Spleen (tissue), 11 donors: ENCODE measurements at regions not wholly inside any gene's neighbourhood (a gene's known extent, or its start where the extent isn't known, plus 50 kb on each side); places are given as distances from the start of the nearest gene placed in this dataset.
A peak's percentile ranks its signal among the peaks of the same experiment; 100 is the strongest.
"Not testable (repeated sequence)": the region's sequence is repeated elsewhere in the genome, so short reads cannot be mapped to it uniquely, and the experiment has no call there.

Source experiments
- DNase-seq: peaks from one replicate; pipeline ENCODE4 v3.0.0-alpha.2; 2020
- H3K27ac ChIP-seq, 8 donors: fragments of 200-600 bp; sonication (generic) in 7 of 8; 1 replicate in 4 of 8; 2 replicates in 4 of 8; pipeline versions ENCODE4 v1.5.0 to v1.8.0; 2016 to 2021; ENCODE audit warnings: inconsistent platforms in 4 of 8, mild to moderate bottlenecking in 4 of 8, moderate library complexity in 1 of 8
- H3K27me3 ChIP-seq, 7 donors: fragments of 200-600 bp; sonication (generic) in 6 of 7; replicated peaks in 1 of 7; 1 replicate in 4 of 7; 2 replicates in 3 of 7; pipeline versions ENCODE4 v1.5.0 to v1.8.0; 2016 to 2021; ENCODE audit warnings: inconsistent platforms in 3 of 7, mild to moderate bottlenecking in 1 of 7
- H3K36me3 ChIP-seq, 6 donors: fragments of 200-600 bp; sonication (generic) in 5 of 6; 1 replicate in 4 of 6; 2 replicates in 2 of 6; pipeline versions ENCODE4 v1.5.0 to v1.8.0; 2016 to 2021; ENCODE audit warnings: inconsistent platforms in 2 of 6
- H3K4me1 ChIP-seq, 6 donors: fragments of 200-600 bp; sonication (generic) in 5 of 6; 1 replicate in 3 of 6; 2 replicates in 3 of 6; pipeline versions ENCODE4 v1.5.0 to v1.8.0; 2016 to 2021; ENCODE audit warnings: inconsistent platforms in 3 of 6
- H3K4me3 ChIP-seq, 8 donors: fragments of 200-600 bp; sonication (generic) in 7 of 8; 1 replicate in 4 of 8; 2 replicates in 4 of 8; pipeline versions ENCODE4 v1.5.0 to v1.8.0; 2016 to 2021; ENCODE audit warnings: inconsistent platforms in 4 of 8, mild to moderate bottlenecking in 4 of 8, moderate library complexity in 2 of 8
- H3K9me3 ChIP-seq, 8 donors: fragments of 200-600 bp; sonication (generic) in 7 of 8; 1 replicate in 4 of 8; 2 replicates in 4 of 8; pipeline versions ENCODE4 v1.5.0 to v1.8.0; 2016 to 2021; ENCODE audit warnings: inconsistent platforms in 4 of 8
- CTCF ChIP-seq, 11 experiments: fragments of 200-600 bp in 7 of 11; fragments of 450-650 bp in 4 of 11; sonication (generic) in 4 of 11; IDR thresholded peaks in 8 of 11; conservative IDR thresholded peaks in 3 of 11; 1 replicate in 7 of 11; 2 replicates in 4 of 11; pipeline versions ENCODE4 v1.4.0 to v1.8.0; 2016 to 2021; ENCODE audit warnings: antibody characterized with exemption in 11 of 11, inconsistent platforms in 4 of 11, mild to moderate bottlenecking in 1 of 11
- POLR2A ChIP-seq, 3 donors: fragments of 450-650 bp; IDR thresholded peaks; one replicate each; pipeline ENCODE4 v1.5.1; 2017; ENCODE audit warnings: antibody characterized with exemption in 3 of 3, mild to moderate bottlenecking in 1 of 3
- POLR2AphosphoS5 ChIP-seq, 3 donors: sonication (generic); formaldehyde crosslinking; IDR thresholded peaks; one replicate each; pipeline ENCODE4 v1.5.1; 2017; ENCODE audit warnings: antibody characterized with exemption in 3 of 3
- WGBS, 5 donors: extraction: QIAGEN DNeasy Blood & Tissue Kit in 3 of 5; methylation state at CpG; one replicate each; pipeline versions ENCODE4 v1.1.5 to v1.1.7; 2013 to 2018; 5-methylcytosine and 5-hydroxymethylcytosine counted together
- intact Hi-C: fragments of 100-400 bp; cut with DNase I; formaldehyde crosslinking; loops from one replicate; pipeline ENCODE4 v1.15.0; 2023; ENCODE audit warnings: low total_unique reads
- donor health status: healthy with polysubstance abuse.
- donor health status: DM: no; HTN: no; CAD: no; lungs with moderate emphysema.
- donor health status: DM: no; HTN: no; CAD: no.
- donor health status: Bipolar disorder and iron deficiency.
- donor health status: healthy.
- donor health status: DM: no; HTN: no; CAD: no.
- donor health status: DM: yes; HTN: yes; CAD: no.

- Histone ChIP-seq H3K4me1 (no peaks in the 10 kb centered on the region), H3K27me3 (no peaks in the 10 kb centered on the region), H3K36me3 (no peaks in the 10 kb centered on the region), H3K4me3 (no peak overlapping the region), H3K27ac (no peak overlapping the region), H3K9me3 (peaks cover 0 to 19% (median 3%) of the 10 kb centered on the region in 8 donors)
- DNase-seq: no peak
- intact Hi-C loops: no loop called here
- TF ChIP-seq POLR2A (IDR thresholded peaks at IDR 0.05): no peak
- no peak for TF ChIP-seq CTCF (IDR thresholded peaks at IDR 0.05 in 8 of 11, conservative IDR thresholded peaks at IDR 0.05 in 3 of 11)
- TF ChIP-seq POLR2AphosphoS5 (IDR thresholded peaks at IDR 0.05): no peak
- WGBS, 5 donors: 79 to 91% (median 81%) methylated on average over 2 of the region's 2 CpGs
Observed at GRCh38 chr6:76752841-76753240, 680.4 kb upstream of the IMPG1 start.

- H3K4me3 ChIP-seq, H3K36me3 ChIP-seq, H3K4me1 ChIP-seq, intact Hi-C loops, H3K27me3 ChIP-seq, H3K27ac ChIP-seq, DNase-seq: not testable (repeated sequence)
- peaks cover 0 to 28% (median 1%) of the 10 kb centered on the region in 8 donors for H3K9me3 ChIP-seq
- WGBS, 5 donors: 69 to 100% (median 92%) methylated on average over 1 to 3 of the region's 3 CpGs
Observed at GRCh38 chr6:76745388-76745787, 672.9 kb upstream of the IMPG1 start.

- WGBS, 5 donors: 82 to 100% (median 92%) methylated on average over 2 to 38 of the region's 38 CpGs
- peak; percentile 51 for DNase-seq
Observed at GRCh38 chr6:76744151-76744720, 671.8 kb upstream of the IMPG1 start.

GRCh38 chr6:76742919-76743318 is 670.5 kb upstream of the IMPG1 start:
- Histone ChIP-seq H3K27ac (no peak overlapping the region), H3K9me3 (peaks cover 0 to 28% (median 3%) of the 10 kb centered on the region in 8 donors), H3K4me3 (no peak overlapping the region), H3K36me3 (no peaks in the 10 kb centered on the region), H3K4me1 (no peaks in the 10 kb centered on the region), H3K27me3 (no peaks in the 10 kb centered on the region)
- no peak for TF ChIP-seq POLR2AphosphoS5 (IDR thresholded peaks at IDR 0.05)
- TF ChIP-seq CTCF (IDR thresholded peaks at IDR 0.05 in 8 of 11, conservative IDR thresholded peaks at IDR 0.05 in 3 of 11): no peak
- TF ChIP-seq POLR2A (IDR thresholded peaks at IDR 0.05): no peak
- WGBS, 5 donors: 70 to 93% (median 84%) methylated on average over 2 of the region's 2 CpGs
- no peak for DNase-seq
- intact Hi-C loops: no loop called here

More at GRCh38 chr6:76744151-76744720, 671.8 kb upstream of the IMPG1 start:
- H3K36me3 ChIP-seq, H3K4me1 ChIP-seq, H3K27me3 ChIP-seq, H3K27ac ChIP-seq, H3K4me3 ChIP-seq, intact Hi-C loops: not testable (repeated sequence)
- H3K9me3 ChIP-seq: peaks cover 0 to 28% (median 3%) of the 10 kb centered on the region in 8 donors

- intact Hi-C loops: no loop called here
- no peak overlapping the region for H3K4me3 ChIP-seq
- H3K27ac ChIP-seq: no peak overlapping the region
- no peak for DNase-seq
- H3K9me3 ChIP-seq: no peaks in the 10 kb centered on the region
- H3K4me1 ChIP-seq: no peaks in the 10 kb centered on the region
- H3K36me3 ChIP-seq: no peaks in the 10 kb centered on the region
- no peaks in the 10 kb centered on the region for H3K27me3 ChIP-seq
- WGBS, 5 donors: 73 to 91% (median 78%) methylated on average over 1 of the region's 1 CpG
- no peak for TF ChIP-seq POLR2A (IDR thresholded peaks at IDR 0.05)
Observed at GRCh38 chr6:76719449-76719848, 647.0 kb upstream of the IMPG1 start.
